NCI-H2081 (cell line): ENCODE measurements at regions not wholly inside any gene's neighbourhood (a gene's known extent, or its start where the extent isn't known, plus 50 kb on each side); places are given as distances from the start of the nearest gene placed in this dataset.
"Not testable (repeated sequence)": the region's sequence is repeated elsewhere in the genome, so short reads cannot be mapped to it uniquely, and the experiment has no call there.

ENCODE experiments used
- DNase-seq, 2 experiments: peaks; one replicate each; lab custom pipeline; 2025; lab: John Stamatoyannopoulos, UW

- no peak for DNase-seq
Observed at GRCh38 chr5:99589424-99589823, 660.6 kb upstream of the CHD1 start.

GRCh38 chr5:99587983-99588382 lies 659.2 kb upstream of the CHD1 start:
- DNase-seq = no peak

- no peak for DNase-seq
Observed at GRCh38 chr5:99586878-99587277, 658.1 kb upstream of the CHD1 start.

GRCh38 chr5:99581204-99581603 lies 652.4 kb upstream of the CHD1 start:
- not testable (repeated sequence) for DNase-seq

- not testable (repeated sequence) for DNase-seq
Observed at GRCh38 chr5:99562937-99563627, 634.3 kb upstream of the CHD1 start.

- no peak for DNase-seq
Observed at GRCh38 chr5:99553211-99553810, 624.5 kb upstream of the CHD1 start.

- DNase-seq = no peak
Observed at GRCh38 chr5:99544356-99544755, 615.5 kb upstream of the CHD1 start.

GRCh38 chr5:99543841-99544240 lies 615.0 kb upstream of the CHD1 start:
- no peak for DNase-seq

- not testable (repeated sequence) for DNase-seq
Observed at GRCh38 chr5:99534241-99534640, 605.4 kb upstream of the CHD1 start.

- DNase-seq = not testable (repeated sequence)
Observed at GRCh38 chr5:99521666-99522065, 592.9 kb upstream of the CHD1 start.

- not testable (repeated sequence) for DNase-seq
Observed at GRCh38 chr5:99515864-99516490, 587.2 kb upstream of the CHD1 start.

GRCh38 chr5:99510237-99510866 lies 581.5 kb upstream of the CHD1 start:
- not testable (repeated sequence) for DNase-seq

- DNase-seq = not testable (repeated sequence)
Observed at GRCh38 chr5:99509064-99509463, 580.3 kb upstream of the CHD1 start.

- not testable (repeated sequence) for DNase-seq
Observed at GRCh38 chr5:99495456-99495855, 566.6 kb upstream of the CHD1 start.

- DNase-seq = not testable (repeated sequence)
Observed at GRCh38 chr5:99478450-99478849, 549.6 kb upstream of the CHD1 start.

GRCh38 chr5:99473328-99473727 lies 544.5 kb upstream of the CHD1 start:
- DNase-seq = not testable (repeated sequence)

GRCh38 chr5:99471726-99472125 lies 542.9 kb upstream of the CHD1 start:
- not testable (repeated sequence) for DNase-seq

- not testable (repeated sequence) for DNase-seq
Observed at GRCh38 chr5:99471178-99471577, 542.4 kb upstream of the CHD1 start.

GRCh38 chr5:99470636-99471035 lies 541.8 kb upstream of the CHD1 start:
- not testable (repeated sequence) for DNase-seq

GRCh38 chr5:99460701-99461100 lies 531.9 kb upstream of the CHD1 start:
- no peak for DNase-seq

GRCh38 chr5:99453196-99453595 lies 524.4 kb upstream of the CHD1 start:
- no peak for DNase-seq

- DNase-seq = no peak
Observed at GRCh38 chr5:99449786-99450185, 521.0 kb upstream of the CHD1 start.

- no peak for DNase-seq
Observed at GRCh38 chr5:99445805-99446204, 517.0 kb upstream of the CHD1 start.
